Osteoblast (primary cell): ENCODE measurements at regions not wholly inside any gene's neighbourhood (a gene's known extent, or its start where the extent isn't known, plus 50 kb on each side); places are given as distances from the start of the nearest gene placed in this dataset.

Source experiments
- DNase-seq: peaks from one replicate; pipeline ENCODE4 v3.0.0; 2011; ENCODE audit warnings: low spot score, mixed read lengths; ENCODE audit not compliant: insufficient read length; ENCODE audit errors: missing footprints
- H2AFZ ChIP-seq: 2 replicates; pipeline ENCODE4 v1.6.0; 2011; ENCODE audit warnings: mild to moderate bottlenecking, low read length
- H3K27ac ChIP-seq: 2 replicates; pipeline ENCODE4 v1.5.1; 2011; ENCODE audit warnings: mild to moderate bottlenecking, low read depth, low read length, moderate library complexity
- H3K27me3 ChIP-seq: 2 replicates; pipeline ENCODE4 v1.6.0; 2012; ENCODE audit warnings: mild to moderate bottlenecking, control low read depth, inconsistent platforms, low read length, moderate library complexity; ENCODE audit not compliant: insufficient read depth
- H3K36me3 ChIP-seq: 2 replicates; pipeline ENCODE4 v1.5.1; 2011; ENCODE audit warnings: mild to moderate bottlenecking, low read length, control low read depth, moderate library complexity; ENCODE audit not compliant: insufficient read depth
- H3K4me1 ChIP-seq: 2 replicates; pipeline ENCODE4 v1.5.1; 2011; ENCODE audit warnings: mild to moderate bottlenecking, low read length, control low read depth, moderate library complexity; ENCODE audit not compliant: insufficient read depth
- H3K4me2 ChIP-seq: 2 replicates; pipeline ENCODE4 v1.6.0; 2011; ENCODE audit warnings: mild to moderate bottlenecking, low read length; ENCODE audit not compliant: insufficient read depth
- H3K4me3 ChIP-seq: fragments of 200-600 bp; sonication (generic); 3 replicates; pipeline ENCODE4 v1.5.1; 2012; ENCODE audit warnings: mild to moderate bottlenecking, low read length, inconsistent platforms; ENCODE audit not compliant: insufficient read depth
- H3K79me2 ChIP-seq: 2 replicates; pipeline ENCODE4 v1.6.0; 2012; ENCODE audit warnings: mild to moderate bottlenecking, low read length, control low read depth, inconsistent platforms; ENCODE audit not compliant: insufficient read depth
- H3K9me3 ChIP-seq: 2 replicates; pipeline ENCODE4 v1.5.1; 2011; ENCODE audit warnings: low read depth, low read length, control low read depth
- H4K20me1 ChIP-seq: 2 replicates; pipeline ENCODE4 v1.6.0; 2012; ENCODE audit warnings: mild to moderate bottlenecking, low read length, control low read depth; ENCODE audit not compliant: insufficient read depth
- TF ChIP-seq, protein P1 (sequence below): IDR thresholded peaks from 2 replicates; pipeline ENCODE4 v1.5.1; 2011; ENCODE audit warnings: mild to moderate bottlenecking, low read depth, low read length, moderate library complexity; ENCODE audit errors: extremely low read depth

DNA sequence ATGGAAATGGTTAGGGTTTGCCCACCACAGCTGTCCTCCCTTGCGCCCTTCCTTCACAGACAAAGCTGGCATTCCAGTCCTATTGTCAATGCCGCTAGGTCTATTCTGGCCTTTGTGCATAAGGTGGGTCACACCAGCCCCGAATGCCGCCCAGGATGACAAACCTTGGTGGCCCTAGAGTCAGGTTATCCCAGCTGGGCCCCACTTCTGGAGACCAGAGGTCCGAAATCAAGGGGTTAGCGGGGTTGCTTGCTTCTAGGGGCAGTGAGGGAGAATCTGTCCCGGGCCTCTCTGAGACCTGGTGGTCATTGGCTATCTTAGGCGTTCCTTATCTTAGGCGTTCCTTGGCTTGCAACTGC is 472.1 kb downstream of the SOX9 start:
- TF ChIP-seq, protein P1, sequence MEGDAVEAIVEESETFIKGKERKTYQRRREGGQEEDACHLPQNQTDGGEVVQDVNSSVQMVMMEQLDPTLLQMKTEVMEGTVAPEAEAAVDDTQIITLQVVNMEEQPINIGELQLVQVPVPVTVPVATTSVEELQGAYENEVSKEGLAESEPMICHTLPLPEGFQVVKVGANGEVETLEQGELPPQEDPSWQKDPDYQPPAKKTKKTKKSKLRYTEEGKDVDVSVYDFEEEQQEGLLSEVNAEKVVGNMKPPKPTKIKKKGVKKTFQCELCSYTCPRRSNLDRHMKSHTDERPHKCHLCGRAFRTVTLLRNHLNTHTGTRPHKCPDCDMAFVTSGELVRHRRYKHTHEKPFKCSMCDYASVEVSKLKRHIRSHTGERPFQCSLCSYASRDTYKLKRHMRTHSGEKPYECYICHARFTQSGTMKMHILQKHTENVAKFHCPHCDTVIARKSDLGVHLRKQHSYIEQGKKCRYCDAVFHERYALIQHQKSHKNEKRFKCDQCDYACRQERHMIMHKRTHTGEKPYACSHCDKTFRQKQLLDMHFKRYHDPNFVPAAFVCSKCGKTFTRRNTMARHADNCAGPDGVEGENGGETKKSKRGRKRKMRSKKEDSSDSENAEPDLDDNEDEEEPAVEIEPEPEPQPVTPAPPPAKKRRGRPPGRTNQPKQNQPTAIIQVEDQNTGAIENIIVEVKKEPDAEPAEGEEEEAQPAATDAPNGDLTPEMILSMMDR: no peak
- no peak overlapping the region for H2AFZ ChIP-seq
- no peak overlapping the region for H3K4me2 ChIP-seq
- no peak overlapping the region for H3K27ac ChIP-seq
- peaks cover 9% of the 10 kb centered on the region for H4K20me1 ChIP-seq
- H3K79me2 ChIP-seq: peaks cover 30% of the 10 kb centered on the region
- no peaks in the 10 kb centered on the region for H3K36me3 ChIP-seq
- no peak overlapping the region for H3K4me3 ChIP-seq
- H3K9me3 ChIP-seq: no peaks in the 10 kb centered on the region
- DNase-seq: no peak
- peaks cover 10% of the 10 kb centered on the region for H3K4me1 ChIP-seq
- peaks cover 3% of the 10 kb centered on the region for H3K27me3 ChIP-seq

DNA sequence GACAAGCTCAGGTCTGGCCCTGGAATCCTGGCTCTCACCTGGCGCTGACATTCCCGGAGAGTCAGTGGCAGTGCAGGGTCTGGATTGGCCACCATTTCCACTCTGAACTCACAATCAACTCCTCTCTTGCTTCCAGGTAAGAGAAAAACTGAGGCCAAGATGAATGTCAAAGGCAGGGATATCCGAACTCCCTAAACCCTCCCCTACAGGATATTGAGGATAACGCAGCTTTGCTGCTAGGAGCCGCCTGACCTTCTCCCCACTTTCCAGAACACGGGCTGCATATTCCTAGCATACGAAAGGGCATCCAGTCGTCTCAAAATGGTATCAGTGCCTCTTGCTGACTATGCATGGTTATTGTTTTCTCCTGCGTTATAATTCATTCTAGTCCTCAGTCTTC is 473.4 kb downstream of the SOX9 start:
- Histone ChIP-seq H3K4me3 (no peak overlapping the region), H3K27ac (no peak overlapping the region), H3K4me2 (no peak overlapping the region), H3K4me1 (peaks cover 6% of the 10 kb centered on the region), H3K79me2 (peaks cover 17% of the 10 kb centered on the region), H4K20me1 (peaks cover 9% of the 10 kb centered on the region), H3K27me3 (peaks cover 3% of the 10 kb centered on the region), H3K9me3 (no peaks in the 10 kb centered on the region), H2AFZ (no peak overlapping the region), H3K36me3 (no peaks in the 10 kb centered on the region)
- no peak for DNase-seq
- TF ChIP-seq, protein P1: no peak
